Keratinocyte (primary cell): ENCODE measurements at regions not wholly inside any gene's neighbourhood (a gene's known extent, or its start where the extent isn't known, plus 50 kb on each side); places are given as distances from the start of the nearest gene placed in this dataset.

Experiments used
- DNase-seq: peaks from one replicate; pipeline ENCODE4 v3.0.0-alpha.2; 2011; ENCODE audit warnings: low read depth, missing footprints, low spot score
- FAIRE-seq: peaks from 2 replicates; lab custom pipeline; 2011; peaks lifted over from hg19 to GRCh38; lab: Jason Lieb, UNC
- H2AFZ ChIP-seq: 2 replicates; pipeline ENCODE4 v1.6.0; 2012; ENCODE audit warnings: low read length, control low read depth, inconsistent platforms; ENCODE audit not compliant: control insufficient read depth
- H3K27ac ChIP-seq: 2 replicates; pipeline ENCODE4 v1.5.1; 2011; ENCODE audit warnings: low read length; ENCODE audit not compliant: control insufficient read depth, insufficient read depth
- H3K27me3 ChIP-seq: 3 replicates; pipeline ENCODE4 v1.6.0; 2011; ENCODE audit warnings: low read length; ENCODE audit not compliant: control insufficient read depth, insufficient read depth; ENCODE audit errors: extremely low read depth
- H3K36me3 ChIP-seq, 2 experiments: 2 replicates in 1 of 2; 3 replicates in 1 of 2; pipeline ENCODE4 v1.5.1; 2011; ENCODE audit warnings: low read length in 2 of 2, mild to moderate bottlenecking in 1 of 2; ENCODE audit not compliant: control insufficient read depth in 2 of 2, insufficient read depth in 2 of 2; ENCODE audit errors: extremely low read depth in 1 of 2
- H3K4me1 ChIP-seq: 3 replicates; pipeline ENCODE4 v1.5.1; 2011; ENCODE audit warnings: low read length; ENCODE audit not compliant: control insufficient read depth, insufficient read depth; ENCODE audit errors: extremely low read depth
- H3K4me2 ChIP-seq: 3 replicates; pipeline ENCODE4 v1.6.0; 2011; ENCODE audit warnings: low read depth, low read length; ENCODE audit not compliant: control insufficient read depth, insufficient read depth; ENCODE audit errors: extremely low read depth
- H3K4me3 ChIP-seq, 3 experiments: fragments of 200-600 bp in 1 of 3; sonication (generic) in 1 of 3; 2 replicates in 2 of 3; 3 replicates in 1 of 3; pipeline ENCODE4 v1.5.1; 2011 to 2016; ENCODE audit warnings: low read length in 3 of 3, mild to moderate bottlenecking in 3 of 3, control low read depth in 2 of 3, inconsistent platforms in 1 of 3, low read depth in 1 of 3, mixed read lengths in 1 of 3, mixed run types in 1 of 3, moderate library complexity in 1 of 3; ENCODE audit not compliant: control insufficient read depth in 2 of 3, insufficient read depth in 2 of 3; ENCODE audit errors: extremely low read depth in 1 of 3
- H3K79me2 ChIP-seq: 2 replicates; pipeline ENCODE4 v1.6.0; 2012; ENCODE audit warnings: low read length; ENCODE audit not compliant: control insufficient read depth, insufficient read depth
- H3K9ac ChIP-seq: 3 replicates; pipeline ENCODE4 v1.6.0; 2011; ENCODE audit warnings: low read length; ENCODE audit not compliant: control insufficient read depth, insufficient read depth; ENCODE audit errors: extremely low read depth
- H3K9me1 ChIP-seq: 3 replicates; pipeline ENCODE4 v1.6.0; 2011; ENCODE audit warnings: low read length; ENCODE audit not compliant: control insufficient read depth, insufficient read depth; ENCODE audit errors: extremely low read depth
- H3K9me3 ChIP-seq: 2 replicates; pipeline ENCODE4 v1.5.1; 2012; ENCODE audit warnings: low read depth, low read length; ENCODE audit not compliant: control insufficient read depth
- H4K20me1 ChIP-seq: 3 replicates; pipeline ENCODE4 v1.6.0; 2011; ENCODE audit warnings: low read length; ENCODE audit not compliant: control insufficient read depth, insufficient read depth; ENCODE audit errors: extremely low read depth
- EZH2 ChIP-seq: IDR thresholded peaks from one replicate; pipeline ENCODE4 v1.6.1; 2012; ENCODE audit warnings: inconsistent platforms, mild to moderate bottlenecking, low read length, moderate library complexity
- dilution Hi-C: fragments of 300-500 bp; cut with MboI; formaldehyde crosslinking; loops from one replicate; pipeline ENCODE4 v1.7.0; 2020; ENCODE audit warnings: low sequenced_read_pairs; ENCODE audit not compliant: extremely low pct_ligation_motif_present
- TF ChIP-seq, protein P1 (sequence below), 3 experiments: IDR thresholded peaks in 1 of 3; conservative IDR thresholded peaks in 1 of 3; optimal IDR thresholded peaks in 1 of 3; 2 replicates in 2 of 3; 3 replicates in 1 of 3; pipeline versions ENCODE3 to v1.5.1; 2011; ENCODE audit warnings: low read length in 3 of 3, mild to moderate bottlenecking in 3 of 3, moderate library complexity in 2 of 3, control low read depth in 1 of 3, inconsistent platforms in 1 of 3; ENCODE audit not compliant: insufficient read depth in 2 of 3; ENCODE audit errors: extremely low read depth in 1 of 3

DNA sequence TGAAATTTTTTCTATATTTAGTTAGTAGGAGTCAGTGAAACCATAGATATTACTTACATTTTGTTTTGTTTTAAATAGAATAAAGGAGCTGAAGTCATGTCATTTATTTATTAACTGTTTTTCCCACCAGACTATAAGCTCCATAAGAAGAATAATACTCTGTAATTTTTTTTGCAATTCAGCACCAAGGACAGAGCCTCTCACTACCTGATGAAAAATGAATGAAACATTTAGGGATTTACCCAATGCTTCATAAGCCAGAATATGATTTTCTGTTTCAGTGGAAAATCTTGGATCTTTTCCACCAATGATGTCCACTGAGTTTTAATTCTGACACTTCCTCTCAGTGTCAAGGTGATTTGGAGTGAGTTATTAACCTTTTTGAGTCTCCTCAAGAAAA is 624.9 kb upstream of the GRAMD2B start:
- dilution Hi-C loops, result no loop called here
- Histone ChIP-seq H3K9me3 (no peaks in the 10 kb centered on the region), H3K36me3 (no peaks in the 10 kb centered on the region), H3K4me1 (no peaks in the 10 kb centered on the region), H3K27me3 (no peaks in the 10 kb centered on the region), H4K20me1 (no peaks in the 10 kb centered on the region), H3K4me2 (no peak overlapping the region), H3K9ac (no peak overlapping the region), H3K27ac (no peak overlapping the region), H3K9me1 (no peaks in the 10 kb centered on the region), H2AFZ (no peak overlapping the region), H3K4me3 (no peak overlapping the region), H3K79me2 (no peaks in the 10 kb centered on the region)
- DNase-seq (no peak), FAIRE-seq (no peak)
- TF ChIP-seq, protein P1, sequence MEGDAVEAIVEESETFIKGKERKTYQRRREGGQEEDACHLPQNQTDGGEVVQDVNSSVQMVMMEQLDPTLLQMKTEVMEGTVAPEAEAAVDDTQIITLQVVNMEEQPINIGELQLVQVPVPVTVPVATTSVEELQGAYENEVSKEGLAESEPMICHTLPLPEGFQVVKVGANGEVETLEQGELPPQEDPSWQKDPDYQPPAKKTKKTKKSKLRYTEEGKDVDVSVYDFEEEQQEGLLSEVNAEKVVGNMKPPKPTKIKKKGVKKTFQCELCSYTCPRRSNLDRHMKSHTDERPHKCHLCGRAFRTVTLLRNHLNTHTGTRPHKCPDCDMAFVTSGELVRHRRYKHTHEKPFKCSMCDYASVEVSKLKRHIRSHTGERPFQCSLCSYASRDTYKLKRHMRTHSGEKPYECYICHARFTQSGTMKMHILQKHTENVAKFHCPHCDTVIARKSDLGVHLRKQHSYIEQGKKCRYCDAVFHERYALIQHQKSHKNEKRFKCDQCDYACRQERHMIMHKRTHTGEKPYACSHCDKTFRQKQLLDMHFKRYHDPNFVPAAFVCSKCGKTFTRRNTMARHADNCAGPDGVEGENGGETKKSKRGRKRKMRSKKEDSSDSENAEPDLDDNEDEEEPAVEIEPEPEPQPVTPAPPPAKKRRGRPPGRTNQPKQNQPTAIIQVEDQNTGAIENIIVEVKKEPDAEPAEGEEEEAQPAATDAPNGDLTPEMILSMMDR (optimal IDR thresholded peaks at IDR 0.05 in 1 of 3, IDR thresholded peaks at IDR 0.05 in 1 of 3, conservative IDR thresholded peaks at IDR 0.05 in 1 of 3; ENCODE audit: extremely low read depth in 1 of 3, insufficient read depth in 2 of 3, low read length in 3 of 3), result no peak
- no peak for TF ChIP-seq EZH2

DNA sequence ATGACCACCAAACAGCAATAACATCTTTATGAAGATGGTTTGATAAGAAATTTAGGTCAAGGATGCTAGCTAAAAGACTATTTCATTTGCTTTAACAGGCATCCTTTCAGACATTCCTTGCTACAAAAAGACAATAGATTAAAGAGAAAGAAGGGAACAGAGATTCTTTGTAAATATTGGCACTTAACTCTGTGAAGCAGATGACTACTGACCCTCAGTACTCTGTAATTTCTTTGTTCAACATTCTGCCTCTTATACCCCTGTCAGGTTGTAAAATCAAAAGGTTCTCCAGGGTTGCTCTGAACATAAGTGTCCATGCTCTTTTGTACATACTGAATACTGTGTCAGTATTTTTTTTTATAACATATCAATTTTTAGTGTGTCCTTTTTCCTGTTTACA is 610.6 kb upstream of the GRAMD2B start:
- Histone ChIP-seq H3K4me2 (no peak overlapping the region), H3K36me3 (no peaks in the 10 kb centered on the region), H3K9ac (no peak overlapping the region), H4K20me1 (no peaks in the 10 kb centered on the region), H3K27ac (no peak overlapping the region), H3K4me1 (no peaks in the 10 kb centered on the region), H2AFZ (no peak overlapping the region), H3K4me3 (no peak overlapping the region), H3K9me1 (no peaks in the 10 kb centered on the region), H3K27me3 (no peaks in the 10 kb centered on the region), H3K9me3 (no peaks in the 10 kb centered on the region), H3K79me2 (no peaks in the 10 kb centered on the region)
- DNase-seq (no peak), FAIRE-seq (no peak)
- no peak for TF ChIP-seq EZH2
- TF ChIP-seq, protein P1 (optimal IDR thresholded peaks at IDR 0.05 in 1 of 3, IDR thresholded peaks at IDR 0.05 in 1 of 3, conservative IDR thresholded peaks at IDR 0.05 in 1 of 3; ENCODE audit: extremely low read depth in 1 of 3, insufficient read depth in 2 of 3, low read length in 3 of 3), result no peak
- dilution Hi-C loops, result no loop called here
